H1 (cell line): ENCODE measurements at regions not wholly inside any gene's neighbourhood (a gene's known extent, or its start where the extent isn't known, plus 50 kb on each side); places are given as distances from the start of the nearest gene placed in this dataset.

Experiments
- CTCF ChIA-PET: fragments of 300-600 bp; sonication (Branson Sonifier 250); formaldehyde crosslinking; loops from one replicate; lab custom pipeline; 2021; ENCODE audit not compliant: partially characterized antibody; lab: Charles Lee
- POLR2A ChIA-PET: fragments of 300-600 bp; sonication (Branson Sonifier 250); formaldehyde crosslinking; loops from one replicate; lab custom pipeline; 2021; ENCODE audit warnings: inconsistent platforms; ENCODE audit not compliant: partially characterized antibody; lab: Charles Lee
- DNase-seq, 2 experiments: peaks; one replicate each; pipeline versions ENCODE4 v3.0.0 to v3.0.0-alpha.2; 2010 to 2022; ENCODE audit warnings: low spot score in 2 of 2, low read depth in 1 of 2, mixed read lengths in 1 of 2
- FAIRE-seq: peaks from 2 replicates; lab custom pipeline; 2011; peaks lifted over from hg19 to GRCh38; lab: Jason Lieb, UNC
- H2AFZ ChIP-seq: 2 replicates; pipeline ENCODE4 v1.8.1; 2012; ENCODE audit warnings: low read length, inconsistent platforms
- H2AK5ac ChIP-seq: 2 replicates; pipeline ENCODE4 v1.6.1; 2013; ENCODE audit warnings: low read depth, low read length
- H2BK120ac ChIP-seq: replicated peaks from 2 replicates; pipeline ENCODE3; 2013; ENCODE audit warnings: low read depth, low read length, inconsistent platforms
- H2BK12ac ChIP-seq: 2 replicates; pipeline ENCODE4 v1.6.1; 2013; ENCODE audit warnings: low read depth, low read length
- H2BK15ac ChIP-seq: 2 replicates; pipeline ENCODE4 v1.6.1; 2013; ENCODE audit warnings: low read length
- H2BK20ac ChIP-seq: 2 replicates; pipeline ENCODE4 v1.6.1; 2013; ENCODE audit warnings: low read length
- H2BK5ac ChIP-seq: 2 replicates; pipeline ENCODE4 v1.6.1; 2013; ENCODE audit warnings: low read depth, low read length
- H3K14ac ChIP-seq: 2 replicates; pipeline ENCODE4 v1.6.1; 2013; ENCODE audit warnings: inconsistent platforms; ENCODE audit not compliant: insufficient read length
- H3K18ac ChIP-seq: 2 replicates; pipeline ENCODE4 v1.6.1; 2013; ENCODE audit warnings: low read length; ENCODE audit errors: extremely low read depth
- H3K23ac ChIP-seq: 2 replicates; pipeline ENCODE4 v1.6.1; 2013; ENCODE audit warnings: inconsistent platforms; ENCODE audit not compliant: insufficient read length
- H3K23me2 ChIP-seq: 2 replicates; pipeline ENCODE4 v1.6.1; 2013; ENCODE audit warnings: low read depth, low read length
- H3K27ac ChIP-seq: 2 replicates; pipeline ENCODE4 v1.6.1; 2011; ENCODE audit warnings: low read depth, low read length, inconsistent platforms
- H3K27me3 ChIP-seq, 4 experiments: replicated peaks in 1 of 4; 1 replicate in 1 of 4; 2 replicates in 3 of 4; pipeline versions ENCODE4 v1.6.1 to v1.8.1; 2011 to 2013; ENCODE audit warnings: low read length in 3 of 4, mild to moderate bottlenecking in 3 of 4, inconsistent platforms in 2 of 4, mixed read lengths in 2 of 4, moderate library complexity in 1 of 4; ENCODE audit not compliant: control insufficient read depth in 3 of 4, insufficient read depth in 3 of 4; ENCODE audit errors: extremely low read depth in 1 of 4
- H3K36me3 ChIP-seq, 4 experiments: 2 replicates each; pipeline versions ENCODE4 v1.6.1 to v1.8.1; 2011 to 2013; ENCODE audit warnings: mild to moderate bottlenecking in 4 of 4, low read length in 3 of 4, moderate library complexity in 2 of 4, control low read depth in 1 of 4, inconsistent platforms in 1 of 4; ENCODE audit not compliant: insufficient read depth in 4 of 4, control insufficient read depth in 2 of 4
- H3K4ac ChIP-seq: replicated peaks from 2 replicates; pipeline ENCODE3; 2013; ENCODE audit warnings: low read length, low read depth, mixed read lengths, inconsistent platforms; ENCODE audit not compliant: insufficient read length
- H3K4me1 ChIP-seq, 4 experiments: replicated peaks in 1 of 4; 1 replicate in 1 of 4; 2 replicates in 3 of 4; pipeline versions ENCODE4 v1.6.1 to v1.8.1; 2011 to 2013; ENCODE audit warnings: low read length in 3 of 4, inconsistent platforms in 2 of 4, mixed read lengths in 1 of 4; ENCODE audit not compliant: insufficient read depth in 4 of 4, control insufficient read depth in 3 of 4
- H3K4me2 ChIP-seq, 2 experiments: 2 replicates each; pipeline versions ENCODE4 v1.6.1 to v1.8.1; 2011 to 2013; ENCODE audit warnings: low read depth in 2 of 2, low read length in 2 of 2, control low read depth in 1 of 2, inconsistent platforms in 1 of 2, mild to moderate bottlenecking in 1 of 2; ENCODE audit not compliant: insufficient read depth in 1 of 2
- H3K4me3 ChIP-seq, 4 experiments: fragments of 200-600, 300-600 bp in 1 of 4; sonication (generic), shearing (Covaris generic), sonication (Bioruptor Twin) in 1 of 4; 2 replicates each; pipeline versions ENCODE4 v1.5.1 to v1.8.1; 2011 to 2016; ENCODE audit warnings: low read length in 4 of 4, low read depth in 3 of 4, control low read depth in 2 of 4, inconsistent platforms in 2 of 4, mild to moderate bottlenecking in 2 of 4, mixed read lengths in 1 of 4, moderate library complexity in 1 of 4; ENCODE audit not compliant: insufficient read depth in 2 of 4; ENCODE audit errors: extremely low read depth in 1 of 4
- H3K56ac ChIP-seq: replicated peaks from 2 replicates; pipeline ENCODE3; 2013; ENCODE audit warnings: low read depth, mild to moderate bottlenecking, mixed read lengths, low read length, inconsistent platforms; ENCODE audit not compliant: insufficient read length
- H3K79me1 ChIP-seq: 2 replicates; pipeline ENCODE4 v1.6.1; 2013; ENCODE audit warnings: low read depth, low read length, control low read depth
- H3K79me2 ChIP-seq, 2 experiments: 2 replicates each; pipeline versions ENCODE4 v1.6.1 to v1.8.1; 2012 to 2013; ENCODE audit warnings: low read length in 2 of 2, mild to moderate bottlenecking in 2 of 2, inconsistent platforms in 1 of 2; ENCODE audit not compliant: insufficient read depth in 2 of 2, control insufficient read depth in 1 of 2
- H3K9ac ChIP-seq, 4 experiments: replicated peaks in 1 of 4; 1 replicate in 1 of 4; 2 replicates in 3 of 4; pipeline versions ENCODE4 v1.6.1 to v1.8.1; 2011 to 2013; ENCODE audit warnings: low read depth in 3 of 4, low read length in 3 of 4, control low read depth in 2 of 4, mild to moderate bottlenecking in 2 of 4, moderate library complexity in 2 of 4, inconsistent platforms in 1 of 4; ENCODE audit errors: extremely low read depth in 1 of 4
- H3K9me3 ChIP-seq, 2 experiments: 2 replicates each; pipeline versions ENCODE4 v1.6.1 to v1.8.1; 2012 to 2013; ENCODE audit warnings: mild to moderate bottlenecking in 2 of 2, moderate library complexity in 2 of 2, control low read depth in 1 of 2, inconsistent platforms in 1 of 2, low read depth in 1 of 2, low read length in 1 of 2, mixed read lengths in 1 of 2; ENCODE audit not compliant: insufficient read depth in 2 of 2
- H4K20me1 ChIP-seq, 2 experiments: replicated peaks in 1 of 2; 2 replicates each; pipeline versions ENCODE3 to v1.8.1; 2011 to 2013; ENCODE audit warnings: inconsistent platforms in 2 of 2, low read length in 2 of 2, mild to moderate bottlenecking in 1 of 2; ENCODE audit not compliant: insufficient read depth in 2 of 2, control insufficient read depth in 1 of 2
- H4K5ac ChIP-seq: 2 replicates; pipeline ENCODE4 v1.6.1; 2013; ENCODE audit warnings: low read length, low read depth, mixed read lengths, inconsistent platforms; ENCODE audit not compliant: insufficient read length
- H4K8ac ChIP-seq: 2 replicates; pipeline ENCODE4 v1.8.0; 2013; ENCODE audit warnings: mild to moderate bottlenecking, moderate library complexity, low read length, inconsistent platforms; ENCODE audit not compliant: insufficient read depth; ENCODE audit errors: extremely low read depth
- H4K91ac ChIP-seq: replicated peaks from 2 replicates; pipeline ENCODE3; 2013; ENCODE audit warnings: low read length, mixed read lengths, inconsistent platforms; ENCODE audit not compliant: insufficient read length
- ATF2 ChIP-seq: IDR thresholded peaks from 2 replicates; pipeline ENCODE4 v1.6.1; 2012; ENCODE audit warnings: low read length, inconsistent platforms
- BRCA1 ChIP-seq: IDR thresholded peaks from 2 replicates; pipeline ENCODE4 v1.6.1; 2012; ENCODE audit warnings: low read depth, low read length, improper control_type of control experiment
- E2F6 ChIP-seq: IDR thresholded peaks from 2 replicates; pipeline ENCODE4 v1.6.1; 2012; ENCODE audit warnings: inconsistent platforms
- EP300 ChIP-seq, 2 experiments: IDR thresholded peaks; 1 replicate in 1 of 2; 2 replicates in 1 of 2; pipeline ENCODE4 v1.6.1; 2011 to 2012; ENCODE audit warnings: low read depth in 2 of 2, low read length in 2 of 2, mild to moderate bottlenecking in 2 of 2, borderline replicate concordance in 1 of 2, inconsistent platforms in 1 of 2, moderate library complexity in 1 of 2
- HDAC2 ChIP-seq, 2 experiments: fragments of 300-600 bp in 1 of 2; sonication (generic) in 1 of 2; IDR thresholded peaks; 2 replicates each; pipeline ENCODE4 v1.6.1; 2011 to 2012; ENCODE audit warnings: low read depth in 2 of 2, low read length in 2 of 2, mild to moderate bottlenecking in 2 of 2, moderate library complexity in 2 of 2, borderline replicate concordance in 1 of 2, inconsistent platforms in 1 of 2
- HDAC6 ChIP-seq: IDR thresholded peaks from one replicate; pipeline ENCODE4 v1.7.1; 2012; ENCODE audit warnings: low read depth, mild to moderate bottlenecking, inconsistent platforms, low read length, moderate library complexity
- POLR2A ChIP-seq, 2 experiments: IDR thresholded peaks; 1 replicate in 1 of 2; 2 replicates in 1 of 2; pipeline ENCODE4 v1.6.1; 2011; ENCODE audit warnings: low read depth in 2 of 2, low read length in 2 of 2, mild to moderate bottlenecking in 2 of 2; ENCODE audit errors: control extremely low read depth in 1 of 2
- POU5F1 ChIP-seq: IDR thresholded peaks from 2 replicates; pipeline ENCODE4 v1.6.1; 2011; ENCODE audit warnings: low read depth, mild to moderate bottlenecking, low read length, moderate library complexity
- SIN3A ChIP-seq, 2 experiments: IDR thresholded peaks in 1 of 2; conservative IDR thresholded peaks in 1 of 2; 2 replicates each; pipeline ENCODE4 v1.6.1; 2011 to 2012; ENCODE audit warnings: low read length in 2 of 2, improper control_type of control experiment in 1 of 2, low read depth in 1 of 2, mild to moderate bottlenecking in 1 of 2
- SIRT6 ChIP-seq: IDR thresholded peaks from one replicate; pipeline ENCODE4 v1.7.1; 2012; ENCODE audit warnings: low read length, inconsistent platforms
- SIX5 ChIP-seq: IDR thresholded peaks from 2 replicates; pipeline ENCODE4 v1.6.1; 2011; ENCODE audit warnings: mild to moderate bottlenecking, low read depth, low read length
- WGBS, 2 experiments: shearing (Covaris generic) in 1 of 2; methylation state at CpG; one replicate each; pipeline versions ENCODE4 v1.1.6 to v1.1.7; 2013 to 2015; ENCODE audit warnings: low lambda C conversion rate in 2 of 2, mixed read lengths in 2 of 2, inconsistent platforms in 1 of 2, low coverage in 1 of 2, missing lambda C conversion rate in 1 of 2; ENCODE audit not compliant: insufficient replicate concordance in 2 of 2, insufficient coverage in 1 of 2, insufficient read length in 1 of 2; ENCODE audit errors: extremely low coverage in 1 of 2, missing lambda C conversion rate in 1 of 2; 5-methylcytosine and 5-hydroxymethylcytosine counted together

- Histone ChIP-seq H3K18ac (no peak overlapping the region), H3K9me3 (no peaks in the 10 kb centered on the region), H3K36me3 (no peaks in the 10 kb centered on the region), H3K79me2 (no peaks in the 10 kb centered on the region), H3K4ac (no peak overlapping the region), H3K23ac (no peak overlapping the region), H4K91ac (no peak overlapping the region), H3K79me1 (no peaks in the 10 kb centered on the region), H2AK5ac (no peak overlapping the region), H2AFZ (no peak overlapping the region), H3K4me3 (no peak overlapping the region), H2BK20ac (no peak overlapping the region), H4K5ac (no peak overlapping the region), H2BK12ac (no peak overlapping the region), H3K9ac (no peak overlapping the region), H3K56ac (no peak overlapping the region), H3K27ac (no peak overlapping the region), H2BK120ac (no peak overlapping the region), H2BK5ac (no peak overlapping the region), H4K20me1 (no peaks in the 10 kb centered on the region), H3K4me1 (no peaks in the 10 kb centered on the region), H3K14ac (no peak overlapping the region), H3K23me2 (no peaks in the 10 kb centered on the region), H3K27me3 (no peaks in the 10 kb centered on the region), H3K4me2 (no peak overlapping the region), H4K8ac (no peak overlapping the region), H2BK15ac (no peak overlapping the region)
- 97% methylated on average over 4 of the region's 4 CpGs; no CpG with 5 or more reads in 1 of the 2 experiments for WGBS, 2 experiments
- no peak for DNase-seq
- CTCF ChIA-PET, result interaction anchor here (0.7 to 1.1 kb wide), 2 partner anchors 10 to 403 kb away, joined by 3 to 6 read pairs; no protein-coding TSS in a partner anchor
- FAIRE-seq, result no peak
- POLR2A ChIA-PET, result no interaction called here
- TF ChIP-seq SIRT6 (no peak), SIX5 (no peak), HDAC6 (no peak), SIN3A (conservative IDR thresholded peaks at IDR 0.05 in 1 of 2, IDR thresholded peaks at IDR 0.05 in 1 of 2; ENCODE audit: low read depth in 1 of 2, low read length in 2 of 2) (no peak), E2F6 (no peak), EP300 (IDR thresholded peaks at IDR 0.05; ENCODE audit: borderline replicate concordance in 1 of 2, low read depth in 2 of 2, low read length in 2 of 2) (no peak), POLR2A (IDR thresholded peaks at IDR 0.05; ENCODE audit: control extremely low read depth in 1 of 2, low read depth in 2 of 2, low read length in 2 of 2) (no peak), POU5F1 (no peak), BRCA1 (no peak), ATF2 (no peak), HDAC2 (IDR thresholded peaks at IDR 0.05; ENCODE audit: borderline replicate concordance in 1 of 2, low read depth in 2 of 2, low read length in 2 of 2) (no peak)
Measured at GRCh38 chr6:9646342-9647070, 768.4 kb downstream of the TFAP2A start.
